HCT116 (cell line): ENCODE measurements at regions not wholly inside any gene's neighbourhood (a gene's known extent, or its start where the extent isn't known, plus 50 kb on each side); places are given as distances from the start of the nearest gene placed in this dataset.

Experiments used
- ATAC-seq: fragments of 200-7000 bp; cut with Tn5 transposase; 2 replicates; pipeline ENCODE4 v1.9.1; 2020; ENCODE audit warnings: mild to moderate bottlenecking, moderate library complexity
- BruUV-seq: library from RNA; stranded (reverse); fragments of 400-500 nt; replicated peaks from 2 replicates; lab custom pipeline; 2021; lab: Mats Ljungman, UMichigan
- CTCF ChIA-PET: fragments of 300-600 bp; sonication (Branson Sonifier 250); formaldehyde crosslinking; loops from one replicate; lab custom pipeline; 2021; ENCODE audit warnings: antibody characterized with exemption; lab: Charles Lee
- POLR2A ChIA-PET: fragments of 300-600, 350-600 bp; sonication (Branson Sonifier 250); formaldehyde crosslinking; loops from one replicate; lab custom pipeline; 2021; ENCODE audit warnings: antibody characterized with exemption; lab: Charles Lee
- RAD21 ChIA-PET, 2 experiments: fragments of 300-600 bp; sonication (Branson Sonifier 250); formaldehyde crosslinking; loops; one replicate each; lab custom pipeline; 2023; ENCODE audit warnings: low total read pairs in 2 of 2; ENCODE audit not compliant: uncharacterized antibody in 2 of 2, unreplicated experiment in 2 of 2, low non-redundant PET in 1 of 2; lab: Charles Lee
- DNase-seq: peaks from one replicate; pipeline ENCODE4 v3.0.0-alpha.2; 2010; ENCODE audit warnings: low read depth, low spot score
- H2AFZ ChIP-seq: fragments of 200-600 bp; shearing (Covaris generic), sonication (generic); 2 replicates; pipeline ENCODE4 v1.6.1; 2017; ENCODE audit warnings: low read depth, mixed run types, mixed read lengths, antibody characterized with exemption, low read length; ENCODE audit not compliant: poor library complexity, severe bottlenecking
- H3K27ac ChIP-seq: 2 replicates; pipeline ENCODE4 v1.5.1; 2012; ENCODE audit warnings: low read depth, low read length
- H3K27me3 ChIP-seq: fragments of 200-600 bp; sonication (generic); 2 replicates; pipeline ENCODE4 v1.6.1; 2016; ENCODE audit warnings: mixed run types, low read length, mixed read lengths; ENCODE audit not compliant: insufficient read depth
- H3K36me3 ChIP-seq, 2 experiments: fragments of 200-500 bp in 1 of 2; fragments of 200-600 bp in 1 of 2; sonication (Bioruptor generic) in 1 of 2; sonication (generic) in 1 of 2; 2 replicates each; pipeline versions ENCODE4 v1.5.1 to v1.6.1; 2014 to 2016; ENCODE audit warnings: low read length in 2 of 2, inconsistent platforms in 1 of 2, mixed read lengths in 1 of 2, mixed run types in 1 of 2; ENCODE audit not compliant: insufficient read depth in 2 of 2, control insufficient read depth in 1 of 2
- H3K4me1 ChIP-seq, 2 experiments: fragments of 200-600 bp in 1 of 2; sonication (generic) in 1 of 2; 2 replicates each; pipeline versions ENCODE4 v1.5.1 to v1.6.1; 2012 to 2017; ENCODE audit warnings: low read length in 2 of 2, inconsistent platforms in 1 of 2, mild to moderate bottlenecking in 1 of 2, mixed read lengths in 1 of 2, mixed run types in 1 of 2, moderate library complexity in 1 of 2; ENCODE audit not compliant: insufficient read depth in 2 of 2, control insufficient read depth in 1 of 2
- H3K4me2 ChIP-seq: fragments of 200-600 bp; sonication (generic); 2 replicates; pipeline ENCODE4 v1.6.1; 2017; ENCODE audit warnings: mixed run types, low read length, mixed read lengths
- H3K4me3 ChIP-seq, 2 experiments: fragments of 200-600 bp in 1 of 2; sonication (generic) in 1 of 2; replicated peaks in 1 of 2; 2 replicates each; pipeline ENCODE4 v1.5.1; 2011 to 2016; ENCODE audit warnings: low read length in 2 of 2, control low read depth in 1 of 2, low read depth in 1 of 2, mild to moderate bottlenecking in 1 of 2, mixed read lengths in 1 of 2, mixed run types in 1 of 2
- H3K79me2 ChIP-seq: fragments of 200-600 bp; sonication (generic); 2 replicates; pipeline ENCODE4 v1.6.1; 2017; ENCODE audit warnings: mild to moderate bottlenecking, mixed run types, low read length, moderate library complexity, mixed read lengths; ENCODE audit not compliant: insufficient read depth
- H3K9ac ChIP-seq: fragments of 200-600 bp; sonication (generic); 2 replicates; pipeline ENCODE4 v1.6.1; 2016; ENCODE audit warnings: low read length, mixed read lengths
- H3K9me2 ChIP-seq: fragments of 200-600 bp; sonication (generic), shearing (Covaris generic); 2 replicates; pipeline ENCODE4 v1.6.1; 2017; ENCODE audit warnings: mixed run types, mild to moderate bottlenecking, moderate library complexity; ENCODE audit not compliant: insufficient read depth
- H3K9me3 ChIP-seq, 2 experiments: fragments of 200-500 bp in 1 of 2; fragments of 200-600 bp in 1 of 2; sonication (Bioruptor generic) in 1 of 2; sonication (generic) in 1 of 2; 2 replicates each; pipeline ENCODE4 v1.6.1; 2014 to 2017; ENCODE audit warnings: low read length in 2 of 2, mixed read lengths in 2 of 2, inconsistent platforms in 1 of 2, low read depth in 1 of 2, mild to moderate bottlenecking in 1 of 2, mixed run types in 1 of 2, moderate library complexity in 1 of 2; ENCODE audit not compliant: control insufficient read depth in 1 of 2, insufficient read depth in 1 of 2
- H4K20me1 ChIP-seq: fragments of 200-600 bp; sonication (generic), shearing (Covaris generic); 2 replicates; pipeline ENCODE4 v1.6.1; 2017; ENCODE audit warnings: mixed run types, mild to moderate bottlenecking, moderate library complexity; ENCODE audit not compliant: insufficient read depth
- CEBPB ChIP-seq: IDR thresholded peaks from 2 replicates; pipeline ENCODE4 v1.6.1; 2012; ENCODE audit warnings: low read depth
- EGR1 ChIP-seq: IDR thresholded peaks from 2 replicates; pipeline ENCODE4 v1.6.1; 2012; ENCODE audit warnings: low read depth
- FOSL1 ChIP-seq: IDR thresholded peaks from 2 replicates; pipeline ENCODE4 v1.6.1; 2012; ENCODE audit warnings: low read depth
- MAX ChIP-seq: IDR thresholded peaks from 2 replicates; pipeline ENCODE4 v1.6.1; 2012
- POLR2AphosphoS5 ChIP-seq: IDR thresholded peaks from 2 replicates; pipeline ENCODE4 v1.6.1; 2011; ENCODE audit warnings: mild to moderate bottlenecking, low read depth, low read length, moderate library complexity
- RAD21 ChIP-seq: IDR thresholded peaks from 2 replicates; pipeline ENCODE4 v1.6.1; 2012; ENCODE audit warnings: low read depth, mild to moderate bottlenecking
- SIN3A ChIP-seq: IDR thresholded peaks from 2 replicates; pipeline ENCODE4 v1.6.1; 2012; ENCODE audit warnings: low read depth
- SP1 ChIP-seq: IDR thresholded peaks from 2 replicates; pipeline ENCODE4 v1.6.1; 2012; ENCODE audit warnings: low read depth
- YY1 ChIP-seq: IDR thresholded peaks from 2 replicates; pipeline ENCODE4 v1.6.1; 2011; ENCODE audit warnings: low read length, low read depth, moderate library complexity, mild to moderate bottlenecking; ENCODE audit not compliant: insufficient replicate concordance; ENCODE audit errors: extremely low read depth
- ZFX ChIP-seq: fragments of 450-650 bp; IDR thresholded peaks from 2 replicates; pipeline ENCODE4 v1.6.1; 2017
- intact Hi-C: fragments of 100-400 bp; cut with micrococcal nuclease; formaldehyde crosslinking; loops from 2 replicates; pipeline ENCODE4 v1.10.0; 2022

DNA sequence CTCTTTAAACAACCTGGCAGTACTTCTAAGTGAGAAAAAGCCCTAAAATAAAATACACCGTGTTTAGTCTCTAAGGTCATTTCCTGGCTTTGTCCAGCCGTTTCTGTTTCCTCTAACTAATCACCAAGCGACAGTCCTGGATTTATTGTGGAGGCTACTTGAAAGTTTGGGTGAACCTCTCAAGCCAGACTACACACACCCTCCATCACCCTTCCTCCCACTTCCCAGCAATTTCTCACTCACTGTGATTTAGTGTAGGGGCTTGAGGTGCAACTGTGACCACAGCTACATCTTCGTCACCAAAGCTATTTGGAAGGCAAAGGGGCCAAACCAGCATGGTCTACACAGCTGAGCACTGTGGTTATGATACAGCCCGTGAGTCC, 240.0 kb upstream of the SLC24A2 start (continued):
- no peak for TF ChIP-seq RAD21
- TF ChIP-seq YY1, result no peak
- TF ChIP-seq ZFX, result no peak
- TF ChIP-seq, all 23 proteins: peak for 0

DNA sequence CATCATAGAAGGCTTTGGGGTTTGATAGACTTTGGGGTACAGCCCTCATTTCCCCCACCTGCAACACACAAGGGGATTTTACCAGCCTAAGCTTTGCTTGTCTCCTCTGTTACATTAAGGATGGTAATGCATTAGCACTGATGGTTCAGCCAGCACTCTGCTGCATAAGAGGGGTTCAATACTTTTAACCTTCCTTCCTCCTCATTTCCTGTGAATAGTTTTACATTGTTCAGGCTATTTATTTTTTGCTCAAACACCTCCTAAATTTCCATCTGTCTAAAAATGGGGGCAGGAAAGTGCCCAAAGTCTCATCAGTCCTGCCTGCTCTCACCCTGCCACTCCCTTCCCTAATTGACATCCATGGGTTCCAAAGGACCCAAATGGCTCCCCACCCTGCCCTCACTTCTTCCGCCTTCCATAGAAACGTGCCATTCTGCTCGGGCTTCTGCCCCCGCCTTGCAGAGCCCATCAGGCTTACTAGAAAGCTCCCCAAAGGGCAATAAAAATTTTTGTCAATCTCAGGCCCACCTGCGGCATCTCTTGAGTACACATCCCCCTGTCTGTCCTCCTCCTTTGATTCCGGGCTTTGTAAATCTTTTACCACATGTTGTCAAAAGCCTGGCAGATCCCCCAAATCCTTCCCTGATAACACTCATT, 239.5 kb upstream of the SLC24A2 start:
- Histone ChIP-seq H3K9me2 (no peaks in the 10 kb centered on the region), H3K4me3 (no peak overlapping the region), H2AFZ (no peak overlapping the region), H3K36me3 (no peaks in the 10 kb centered on the region), H3K79me2 (no peaks in the 10 kb centered on the region), H3K27ac (no peak overlapping the region), H3K27me3 (peaks cover 17% of the 10 kb centered on the region; the same call in 1 of the 2 replicates), H3K9me3 (no peaks in the 10 kb centered on the region), H3K4me1 (no peaks in the 10 kb centered on the region), H3K9ac (no peak overlapping the region), H3K4me2 (no peak overlapping the region), H4K20me1 (no peaks in the 10 kb centered on the region)
- ATAC-seq (no peak), DNase-seq (no peak)
- no TSS peak for BruUV-seq
- ChIA-PET RAD21 (no interaction called here), POLR2A (no interaction called here), CTCF (no interaction called here)
- intact Hi-C loops, result no loop called here
- no peak for TF ChIP-seq FOSL1
- no peak for TF ChIP-seq CEBPB
- TF ChIP-seq SP1, result no peak
- no peak for TF ChIP-seq RAD21
- TF ChIP-seq EGR1, result no peak
- TF ChIP-seq POLR2AphosphoS5, result no peak
- TF ChIP-seq SIN3A, result no peak
- TF ChIP-seq YY1, result no peak
- TF ChIP-seq MAX, result no peak
